ENCODE measurements at regions not wholly inside any gene's neighbourhood (a gene's known extent, or its start where the extent isn't known, plus 50 kb on each side); places are given as distances from the start of the nearest gene placed in this dataset.
"Not testable (repeated sequence)": the region's sequence is repeated elsewhere in the genome, so short reads cannot be mapped to it uniquely, and the experiment has no call there.

DNA sequence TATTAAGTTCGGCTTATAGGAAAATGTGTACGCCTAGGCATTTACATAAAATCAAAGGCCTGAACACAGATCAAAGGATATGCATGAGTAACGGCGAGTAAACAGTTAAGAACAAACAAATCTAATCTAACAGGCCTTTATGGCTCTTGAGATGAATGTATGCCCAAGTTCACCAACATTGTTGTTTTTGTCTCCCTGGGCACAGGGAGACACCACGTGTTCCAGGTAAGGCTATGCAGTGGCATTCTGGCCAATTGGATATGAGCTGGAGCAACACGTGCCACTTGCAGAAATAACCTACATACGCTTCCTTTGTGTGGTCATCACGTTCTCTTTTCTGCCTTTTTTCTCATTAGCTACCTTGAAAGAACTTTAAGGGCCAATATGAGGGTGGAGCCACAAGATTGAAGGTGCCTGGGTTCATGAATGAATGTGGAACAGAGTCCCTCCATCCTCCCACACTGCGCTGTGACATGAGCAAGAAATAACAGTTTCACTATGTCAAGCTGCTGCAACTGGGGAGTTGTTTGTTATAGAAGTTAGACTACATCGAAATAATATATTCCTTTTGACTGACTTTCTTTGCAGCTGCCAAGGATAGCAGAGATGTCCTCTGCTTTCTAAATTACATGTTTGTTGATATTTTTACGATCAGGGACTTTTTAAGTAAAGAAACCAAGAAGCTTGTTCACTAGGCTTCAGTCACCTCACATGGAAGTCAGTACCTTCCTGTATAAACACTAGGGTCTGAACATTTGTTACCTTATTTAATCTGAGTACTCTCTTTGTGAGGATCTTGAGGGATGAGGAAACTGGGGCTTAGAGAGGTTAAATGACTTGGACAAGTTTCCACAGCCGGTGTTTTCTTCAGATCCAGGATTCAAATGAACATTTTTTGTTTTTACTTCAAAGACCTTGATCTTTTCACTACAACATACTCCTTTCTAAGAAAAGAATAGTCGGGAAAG lies 427.5 kb upstream of the TBL1XR1 start:
- no peak for DNase-seq (ENCODE audit: low read depth in 2 of 2)

DNA sequence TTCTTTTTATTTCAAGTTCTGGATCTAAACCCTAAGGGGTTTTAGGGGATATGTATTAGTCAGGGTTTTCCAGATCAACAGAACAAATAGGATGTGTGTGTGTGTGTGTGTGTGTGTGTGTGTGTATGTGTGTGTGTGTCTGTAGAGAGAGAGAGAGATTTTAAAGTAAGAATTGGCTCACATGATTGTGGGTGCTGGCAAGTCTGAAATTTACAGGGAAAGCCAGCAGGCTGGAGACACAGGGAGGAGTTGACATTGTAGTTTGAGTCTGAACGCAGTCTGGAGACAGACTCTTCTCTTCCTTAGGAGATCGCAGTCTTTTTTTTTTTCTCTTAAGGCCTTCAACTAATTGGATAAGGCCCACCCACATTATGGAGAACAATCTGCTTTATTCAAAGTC lies 428.8 kb upstream of the TBL1XR1 start:
- no peak for DNase-seq (ENCODE audit: low read depth in 2 of 2)

DNA sequence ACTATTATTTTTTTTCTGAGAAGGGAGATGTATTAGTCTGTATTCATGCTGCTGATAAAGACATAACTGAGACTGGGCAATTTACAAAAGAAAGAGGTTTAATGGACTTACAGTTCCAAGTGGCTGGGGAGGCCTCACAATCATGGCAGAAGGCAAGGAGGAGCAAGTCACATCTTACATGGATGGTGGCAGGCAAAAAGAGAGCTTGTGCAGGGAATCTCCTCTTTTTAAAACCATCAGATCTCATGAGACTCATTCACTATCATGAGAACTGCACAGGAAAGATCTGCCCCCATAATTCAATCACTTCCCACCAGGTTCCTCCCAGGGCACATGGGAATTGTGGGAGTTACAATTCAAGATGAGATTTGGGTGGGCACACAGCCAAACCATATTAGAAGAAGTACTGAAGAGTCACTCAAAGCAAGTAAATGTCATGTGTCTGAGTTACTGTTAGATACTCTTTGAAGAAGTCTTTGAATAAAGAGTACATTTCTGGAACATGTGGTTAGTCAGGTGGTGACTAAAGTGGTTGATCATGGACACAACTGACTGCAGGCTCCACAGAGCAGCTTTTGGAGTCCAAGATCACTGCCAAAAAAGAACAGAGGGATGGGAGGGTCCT lies 430.9 kb upstream of the TBL1XR1 start:
- not testable (repeated sequence) for DNase-seq (ENCODE audit: low read depth in 2 of 2)

DNA sequence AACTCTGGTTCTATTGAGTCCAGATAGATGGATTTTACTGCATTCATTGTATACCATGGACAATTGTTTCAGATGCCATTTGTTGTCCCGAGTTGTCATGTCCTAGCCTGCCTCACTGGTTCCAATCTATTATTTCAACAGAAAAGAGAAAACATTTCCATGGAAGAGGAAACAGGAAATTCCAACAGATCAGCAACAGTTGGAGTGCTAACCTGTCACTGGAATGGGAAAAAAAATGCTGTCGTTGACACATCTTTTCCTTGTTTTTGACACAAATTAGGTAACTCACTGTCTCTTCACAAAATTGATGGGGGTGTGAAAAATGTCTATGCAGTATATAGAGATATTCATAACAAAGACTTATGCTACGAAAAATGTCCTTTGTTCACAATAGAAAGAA lies 432.0 kb upstream of the TBL1XR1 start:
- DNase-seq (ENCODE audit: low read depth in 2 of 2): no peak

DNA sequence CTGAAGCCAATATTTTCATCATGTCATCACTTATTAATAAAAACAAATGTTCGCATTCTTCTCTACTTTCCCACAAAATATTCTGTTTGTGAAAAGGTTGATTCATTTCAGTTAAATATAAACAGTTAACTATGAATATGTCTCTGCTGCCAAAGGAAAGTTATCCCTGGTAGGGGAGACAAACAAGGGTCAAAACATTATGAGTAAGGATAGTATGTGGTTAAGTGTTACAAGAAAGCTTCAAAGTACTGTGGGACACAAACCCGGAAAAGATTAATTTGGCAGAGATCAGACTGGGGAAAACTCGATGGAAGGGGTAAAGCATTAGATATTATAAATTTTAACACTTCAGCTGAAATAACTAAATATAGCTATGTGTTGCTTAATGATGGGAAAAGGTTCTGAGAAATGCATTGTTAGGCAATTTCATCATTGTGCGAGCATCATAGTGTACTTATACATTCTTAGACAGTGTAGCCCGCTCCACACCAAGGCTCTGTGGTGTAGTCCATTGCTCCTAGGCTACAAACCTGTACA lies 436.5 kb upstream of the TBL1XR1 start:
- peak; percentile 85 to 90 for DNase-seq (ENCODE audit: low read depth in 2 of 2)

DNA sequence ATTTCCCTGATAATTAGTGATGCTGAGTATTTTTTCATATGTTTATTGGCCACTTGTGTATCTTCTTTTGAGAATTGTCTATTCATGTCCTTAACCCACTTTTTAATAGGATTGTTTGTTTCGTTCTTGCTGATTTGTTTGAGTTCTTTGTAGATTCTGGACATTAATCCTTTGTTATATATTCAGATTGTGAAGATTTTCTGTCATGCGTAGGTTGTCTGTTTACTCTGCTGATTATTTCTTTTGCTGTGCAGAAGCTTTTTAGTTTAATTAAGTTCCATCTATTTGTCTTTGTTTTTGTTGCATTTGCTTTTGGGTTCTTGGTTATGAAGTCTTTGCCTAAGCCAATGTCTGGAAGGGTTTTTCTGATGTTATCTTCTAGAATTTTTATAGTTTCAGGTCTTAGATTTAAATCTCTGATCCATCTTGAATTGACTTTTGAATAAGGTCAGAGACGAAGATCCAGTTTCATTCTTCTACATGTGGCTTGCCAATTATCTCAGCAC lies 438.4 kb upstream of the TBL1XR1 start:
- DNase-seq (ENCODE audit: low read depth in 2 of 2): not testable (repeated sequence)

DNA sequence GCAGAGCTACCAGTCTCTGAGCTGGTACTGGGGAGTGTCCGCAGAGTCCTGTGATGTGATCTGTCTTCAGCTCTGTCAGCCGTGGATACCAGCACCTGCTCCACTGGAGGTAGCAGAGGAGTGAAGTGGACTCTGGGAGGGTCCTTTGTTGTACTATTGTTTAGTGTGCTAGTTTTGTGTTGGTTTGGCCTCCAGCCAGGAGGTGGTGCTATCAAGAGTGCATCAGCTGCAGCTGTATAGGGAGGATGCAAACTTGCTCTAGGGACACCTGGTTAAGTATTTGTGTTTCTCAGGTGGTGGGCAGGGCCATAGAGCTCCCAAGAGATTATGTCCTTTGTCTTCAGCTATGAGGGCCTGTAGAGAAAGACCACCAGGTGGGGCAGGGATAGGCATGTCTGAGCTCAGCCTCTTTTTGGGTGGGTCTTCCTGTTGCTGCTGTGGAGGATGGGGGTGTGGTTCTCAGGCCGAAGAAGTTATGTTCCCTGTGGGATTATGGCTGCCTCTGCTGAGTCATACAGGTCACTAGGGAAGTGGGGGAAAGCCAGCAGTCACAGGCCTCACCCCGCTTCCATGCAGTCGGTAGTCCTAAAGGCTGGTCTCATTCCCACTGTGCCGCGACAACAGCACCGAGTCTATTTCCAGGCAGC lies 443.2 kb upstream of the TBL1XR1 start:
- DNase-seq (ENCODE audit: low read depth in 2 of 2): no peak

DNA sequence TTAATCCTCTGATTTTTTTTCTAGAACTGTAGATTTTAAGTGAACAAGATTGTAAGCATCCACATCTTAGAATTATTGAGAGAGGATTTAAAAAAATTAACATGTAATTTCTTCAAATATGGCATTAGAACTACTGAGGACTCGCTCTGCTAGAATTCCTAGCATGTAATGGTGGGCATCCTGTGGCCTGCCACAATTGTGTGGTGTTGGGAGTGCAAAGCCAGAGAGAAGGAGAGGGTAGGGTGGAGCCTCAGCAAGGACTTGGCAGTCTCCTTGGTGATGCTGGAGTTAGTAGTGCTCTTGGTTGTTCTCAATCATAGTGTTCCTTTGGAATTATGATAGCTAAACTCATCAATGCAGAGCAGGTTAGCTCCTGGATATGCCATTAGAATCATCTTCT lies 443.9 kb upstream of the TBL1XR1 start:
- no peak for DNase-seq (ENCODE audit: low read depth in 2 of 2)

DNA sequence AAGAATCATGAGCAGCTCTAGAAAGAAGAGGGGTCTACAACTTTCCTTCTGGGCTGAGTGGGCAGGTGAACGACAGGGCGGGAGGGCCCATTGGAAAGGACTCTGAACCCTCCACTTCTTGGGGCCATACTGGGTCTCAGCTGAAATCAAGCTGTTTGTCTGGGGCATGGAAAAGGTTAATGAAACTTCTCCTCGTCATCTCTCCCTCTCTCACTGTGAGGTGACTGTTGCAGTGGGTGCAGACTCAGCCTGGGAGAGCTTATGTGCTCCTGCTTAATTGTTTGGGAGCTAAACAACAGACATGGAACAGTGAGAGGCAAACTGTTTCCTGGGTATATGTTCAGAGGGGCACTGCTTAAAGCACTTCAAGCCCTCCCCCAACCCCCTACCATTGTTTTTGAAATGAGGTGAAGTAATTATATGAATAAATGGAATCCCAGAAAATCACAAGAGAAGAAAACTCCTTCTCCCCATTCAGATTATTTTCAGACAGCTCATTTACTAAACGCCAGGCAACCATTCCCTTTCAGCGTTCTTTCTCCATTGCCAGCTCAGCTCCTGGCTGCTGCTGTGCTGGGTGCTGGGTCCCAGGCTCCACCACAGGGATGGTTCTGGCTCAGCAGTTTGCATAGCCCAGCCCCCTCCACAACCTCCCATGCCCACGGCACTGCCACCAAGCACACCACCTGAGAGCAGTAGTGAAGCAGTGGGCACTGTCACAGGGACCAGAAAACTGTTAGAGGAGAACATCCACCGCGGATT lies 444.9 kb upstream of the TBL1XR1 start:
- DNase-seq (ENCODE audit: low read depth in 2 of 2): no peak

DNA sequence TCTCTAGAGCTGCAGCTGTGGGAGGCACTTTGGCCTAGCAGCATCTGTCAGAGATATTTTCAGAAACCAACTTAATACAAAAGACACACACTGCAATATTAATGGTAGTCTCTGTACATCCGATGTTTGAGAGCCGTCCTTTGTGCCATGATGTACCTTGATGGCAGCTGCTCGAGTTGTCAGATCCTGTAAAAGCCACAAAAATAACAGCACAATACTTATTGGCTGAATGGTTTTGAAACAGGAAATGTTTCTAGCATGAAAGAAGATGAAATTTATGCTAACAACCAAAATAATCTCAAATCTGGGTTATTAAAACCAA lies 445.5 kb upstream of the TBL1XR1 start:
- DNase-seq (ENCODE audit: low read depth in 2 of 2): no peak

DNA sequence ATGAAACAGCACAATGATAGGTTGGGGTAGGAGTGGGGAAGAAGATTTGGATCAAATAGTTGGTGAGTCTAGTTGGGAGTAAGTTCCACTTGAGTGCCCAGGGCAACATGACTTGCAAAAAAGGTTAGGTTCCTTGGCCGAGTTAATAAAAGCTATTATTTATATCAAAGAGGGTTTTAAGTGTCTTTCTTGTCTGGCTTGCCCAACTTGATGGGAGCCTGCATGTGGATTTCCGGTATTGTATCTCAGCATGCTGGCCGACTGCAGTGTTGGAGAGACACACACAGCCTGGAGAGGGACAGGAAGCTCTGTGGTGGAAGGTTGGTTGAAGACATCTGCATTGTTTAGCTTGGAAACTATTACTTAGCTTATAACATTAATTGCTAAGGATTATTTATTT lies 449.5 kb upstream of the TBL1XR1 start:
- no peak for DNase-seq (ENCODE audit: low read depth in 2 of 2)

DNA sequence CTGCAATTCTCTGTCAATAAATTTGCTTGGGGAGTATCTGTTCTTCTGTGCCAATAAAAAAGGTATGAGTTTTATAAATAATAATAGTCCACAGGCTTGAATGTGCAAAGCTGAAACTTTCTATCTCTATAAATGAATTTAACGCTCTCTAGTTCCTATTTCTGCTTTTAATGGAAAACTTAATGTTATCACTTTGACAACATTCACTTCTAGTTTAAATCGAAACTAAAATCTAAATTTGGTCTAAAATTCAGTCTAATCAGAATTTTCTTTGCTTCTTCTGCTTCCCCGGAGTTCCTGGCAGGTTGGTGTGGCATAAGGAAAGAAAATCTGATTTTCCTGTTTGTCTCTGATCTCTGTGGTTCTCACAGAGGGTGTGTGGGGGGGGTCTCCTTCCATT lies 450.1 kb upstream of the TBL1XR1 start:
- no peak for DNase-seq (ENCODE audit: low read depth in 2 of 2)

DNA sequence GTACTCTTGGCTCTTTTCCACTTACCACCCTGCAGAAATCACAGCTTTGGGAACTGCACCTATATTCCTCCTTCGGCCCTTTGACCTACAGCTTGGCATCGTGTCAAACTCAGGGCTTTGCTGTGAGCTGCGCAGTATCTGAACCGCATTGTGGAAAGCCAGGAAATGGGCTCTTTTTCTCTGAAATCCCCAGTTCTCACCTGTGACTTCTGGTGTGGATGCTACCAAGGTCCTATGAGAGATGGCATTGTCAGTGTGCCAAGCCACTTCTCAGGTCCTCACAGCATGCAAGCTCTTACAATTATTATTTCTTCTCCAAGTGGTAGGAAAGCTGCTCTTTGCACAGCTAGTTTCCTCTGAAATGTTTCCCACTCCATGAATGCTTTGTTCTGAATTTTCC lies 450.6 kb upstream of the TBL1XR1 start:
- no peak for DNase-seq (ENCODE audit: low read depth in 2 of 2)

DNA sequence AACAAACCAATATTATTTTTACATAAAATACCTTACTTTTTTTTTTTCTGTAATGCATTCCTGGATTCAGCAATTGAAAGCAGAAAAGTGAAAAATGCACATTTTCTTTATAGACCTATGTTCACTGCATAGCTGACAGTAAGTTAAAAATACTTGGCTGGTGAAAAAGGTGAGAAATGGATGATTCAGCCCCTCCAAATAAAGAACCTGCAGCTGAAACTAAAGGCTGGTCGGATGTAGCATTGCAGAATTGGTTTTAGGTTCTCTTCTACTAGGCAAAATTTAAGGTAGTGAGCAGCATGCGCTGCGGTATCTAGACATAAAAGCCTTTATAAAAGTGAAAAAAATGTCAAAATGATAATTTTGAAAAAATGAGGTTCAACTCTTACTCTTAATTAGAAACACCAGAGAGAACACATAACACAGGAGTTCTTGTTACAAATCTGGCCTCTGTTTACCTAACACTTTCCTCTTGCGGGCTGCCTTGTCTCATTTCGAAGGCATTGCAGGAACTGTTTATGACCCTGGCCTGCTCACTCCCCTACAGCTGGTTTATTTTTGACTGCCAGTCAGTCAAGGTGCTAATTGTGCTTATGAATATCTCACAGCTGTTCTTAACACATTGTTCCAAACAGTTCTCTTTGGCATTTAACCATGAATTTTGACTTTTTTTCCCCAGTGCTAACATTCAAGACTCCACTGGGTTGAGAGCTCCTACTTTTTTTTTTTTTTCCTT lies 455.4 kb upstream of the TBL1XR1 start:
- DNase-seq (ENCODE audit: low read depth in 2 of 2): no peak

DNA sequence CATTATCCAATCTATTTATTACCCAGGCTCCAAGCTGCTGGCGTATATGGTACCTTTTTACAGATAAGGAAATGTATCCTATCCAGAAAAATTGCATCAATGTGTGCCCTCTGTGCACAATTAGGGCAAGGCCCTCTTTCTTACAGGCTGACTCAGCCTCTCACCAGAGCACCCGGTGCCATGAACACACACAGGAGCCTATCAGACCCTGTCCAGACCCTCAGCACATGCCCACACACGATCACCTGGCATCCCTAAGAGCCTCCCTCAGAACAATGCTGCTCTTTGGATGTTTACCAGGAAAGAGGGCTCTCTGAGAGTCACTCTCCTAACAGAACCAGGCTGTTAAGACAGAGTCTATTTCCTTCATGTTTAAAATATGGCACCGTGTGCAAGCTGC lies 460.0 kb upstream of the TBL1XR1 start:
- DNase-seq (ENCODE audit: low read depth in 2 of 2): no peak

DNA sequence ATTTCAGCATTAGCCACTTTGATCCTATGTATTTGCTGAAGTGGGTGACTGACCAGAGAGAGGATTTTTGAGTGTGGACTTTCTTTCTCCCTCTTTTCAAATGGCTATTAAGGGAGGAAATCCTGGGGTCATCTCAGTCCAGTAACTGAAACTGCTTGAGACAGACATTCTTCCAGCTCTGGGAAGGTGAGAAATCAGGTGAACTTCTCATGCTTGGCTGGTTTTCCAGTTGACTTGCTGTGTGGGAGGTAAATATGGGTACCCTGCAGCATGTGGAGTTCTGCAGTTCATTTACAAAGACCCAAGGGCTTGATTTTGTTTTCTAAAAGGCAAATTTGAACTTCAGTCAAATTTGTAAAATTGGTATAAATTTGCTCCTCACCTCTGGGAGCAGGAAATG lies 461.1 kb upstream of the TBL1XR1 start:
- no peak for DNase-seq (ENCODE audit: low read depth in 2 of 2)

DNA sequence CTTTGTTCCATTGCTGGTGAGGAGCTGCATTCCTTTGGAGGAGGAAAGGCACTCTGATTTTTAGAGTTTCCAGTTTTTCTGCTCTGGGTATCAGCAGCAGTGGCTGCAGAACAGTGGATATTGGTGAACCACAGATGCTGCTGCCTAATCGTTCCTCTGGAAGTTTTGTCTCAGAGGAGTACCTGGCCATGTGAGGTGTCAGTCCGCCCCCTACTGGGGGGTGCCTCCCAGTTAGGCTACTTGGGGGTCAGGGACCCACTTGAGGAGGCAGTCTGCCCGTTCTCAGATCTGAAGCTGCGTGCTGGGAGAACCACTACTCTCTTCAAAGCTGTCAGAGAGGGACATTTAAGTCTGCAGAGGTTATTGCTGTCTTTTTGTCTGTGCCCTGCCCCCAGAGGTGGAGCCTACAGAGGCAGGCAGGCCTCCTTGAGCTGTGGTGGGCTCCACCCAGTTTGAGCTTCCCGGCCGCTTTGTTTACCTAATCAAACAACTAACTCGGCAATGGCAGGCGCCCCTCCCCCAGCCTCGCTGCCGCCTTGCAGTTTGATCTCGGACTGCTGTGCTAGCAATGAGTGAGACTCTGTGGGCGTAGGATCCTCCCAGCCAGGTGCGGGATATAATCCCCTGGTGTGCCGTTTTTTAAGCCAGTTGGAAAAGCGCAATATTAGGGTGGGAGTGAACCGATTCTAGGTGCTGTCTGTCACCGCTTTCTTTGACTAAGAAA lies 467.3 kb upstream of the TBL1XR1 start:
- DNase-seq (ENCODE audit: low read depth in 2 of 2): not testable (repeated sequence)

DNA sequence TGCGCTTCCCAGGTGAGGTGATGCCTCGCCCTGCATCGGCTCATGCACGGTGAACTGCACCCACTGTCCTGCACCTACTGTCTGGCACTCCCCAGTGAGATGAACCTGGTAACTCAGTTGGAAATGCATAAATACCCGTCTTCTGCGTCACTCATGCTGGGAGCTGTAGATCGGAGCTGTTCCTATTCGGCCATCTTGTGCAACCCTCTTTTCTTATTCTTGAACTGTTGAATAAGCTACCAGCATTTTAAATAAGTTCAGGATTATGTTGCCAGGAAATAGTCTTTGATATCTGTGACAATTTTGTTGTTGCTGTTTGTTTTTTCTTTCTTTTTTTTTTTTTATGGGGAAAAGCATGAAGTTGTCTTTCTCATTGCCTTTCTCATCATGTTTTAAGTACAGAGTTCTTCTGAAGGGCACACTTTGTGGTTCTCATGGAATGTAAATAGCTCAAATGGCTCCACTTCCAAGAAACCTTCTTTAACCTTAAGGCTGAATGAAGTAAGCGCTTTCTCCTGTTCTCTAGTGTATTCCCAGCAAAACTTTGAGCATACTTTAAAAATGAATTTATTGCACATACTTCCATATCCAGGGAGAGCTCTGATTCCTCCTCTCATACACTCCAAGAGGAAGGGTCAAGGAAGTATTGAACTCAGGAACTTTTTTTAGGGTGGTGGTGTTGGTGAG lies 468.0 kb upstream of the TBL1XR1 start:
- DNase-seq (ENCODE audit: low read depth in 2 of 2): no peak

DNA sequence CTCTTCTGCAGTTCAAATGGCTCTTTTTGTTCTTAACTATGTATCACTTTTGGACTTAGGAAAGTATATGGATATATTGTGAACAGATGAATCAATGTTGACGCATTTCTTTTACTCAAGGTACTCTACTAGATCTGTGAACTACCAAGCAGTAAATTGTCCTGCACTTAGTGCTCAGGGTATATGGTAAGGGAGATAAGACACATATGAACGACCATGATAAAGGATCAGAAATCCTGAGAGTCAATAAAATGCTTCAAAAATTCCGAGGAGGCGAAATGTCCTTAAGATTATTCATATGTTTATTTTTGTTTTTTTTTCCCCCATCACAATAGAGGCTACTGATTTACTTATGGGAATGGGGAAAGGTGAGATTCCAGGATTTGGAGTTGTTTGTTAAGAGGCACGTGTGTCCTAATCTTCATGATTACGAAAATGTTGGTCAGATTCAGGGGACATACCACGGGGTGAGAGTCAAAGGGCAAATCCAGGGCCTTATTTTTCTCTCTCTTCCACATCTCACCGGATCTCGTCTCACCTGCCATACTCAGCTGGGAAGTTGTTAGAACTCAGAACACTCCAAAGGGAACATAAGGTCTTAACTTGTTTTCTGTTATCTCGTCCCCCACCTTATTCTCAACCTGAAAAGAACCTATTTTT lies 475.1 kb upstream of the TBL1XR1 start:
- DNase-seq (ENCODE audit: low read depth in 2 of 2): no peak

Data from fibroblast of skin of left biceps (primary cell).